ENCODE measurements at regions not wholly inside any gene's neighbourhood (a gene's known extent, or its start where the extent isn't known, plus 50 kb on each side); places are given as distances from the start of the nearest gene placed in this dataset.

DNA sequence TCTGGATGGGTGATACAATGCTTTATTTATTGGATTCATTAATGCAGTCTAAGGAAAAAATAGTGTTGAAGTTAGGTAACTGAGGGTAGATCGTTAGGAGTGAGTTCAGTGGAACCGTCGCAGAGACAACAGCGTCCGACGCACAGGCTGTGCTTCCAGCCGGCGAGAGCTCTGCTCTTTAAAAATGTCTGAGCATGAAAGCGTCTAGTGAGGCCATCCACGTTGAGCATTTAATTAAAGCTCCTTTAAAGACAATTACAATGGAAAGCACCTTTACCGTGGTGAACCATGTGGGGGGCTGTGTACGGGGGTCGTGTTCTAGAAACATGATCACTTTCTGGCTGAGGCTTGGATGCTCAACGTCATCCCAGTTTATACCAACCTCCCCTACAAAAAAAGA is 822.7 kb downstream of the GALR1 start:
- TF ChIP-seq CTCF (IDR thresholded peaks at IDR 0.05; ENCODE audit: low read depth, low read length, missing control alignments) = no peak
- H3K4me3 ChIP-seq (ENCODE audit: low read depth, low read length) = no peak overlapping the region
- in situ Hi-C loops (cut with HindIII; ENCODE audit: low sequenced_read_pairs) = no loop called here
- no peak for DNase-seq (ENCODE audit: low read depth)

DNA sequence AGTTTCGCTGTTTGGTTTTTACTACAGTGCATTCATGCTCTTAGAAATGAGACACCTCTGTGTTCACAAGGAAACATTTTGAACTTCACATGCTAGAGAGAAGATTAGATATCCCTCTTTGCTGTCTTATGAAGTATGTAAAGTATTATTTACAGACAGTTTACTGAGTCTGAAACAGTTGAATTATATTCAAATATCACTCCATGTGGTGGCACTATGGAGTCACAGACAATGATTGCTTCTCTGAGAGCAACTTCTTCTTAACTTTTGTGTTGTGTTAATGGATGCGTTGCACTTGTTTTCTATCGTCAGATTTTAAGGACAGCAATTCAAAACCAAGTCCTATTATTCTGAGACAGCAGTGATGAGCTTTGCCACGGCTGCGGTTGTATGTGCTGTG is 823.6 kb downstream of the GALR1 start:
- no peak overlapping the region for H3K4me3 ChIP-seq (ENCODE audit: low read depth, low read length)
- TF ChIP-seq CTCF (IDR thresholded peaks at IDR 0.05; ENCODE audit: low read depth, low read length, missing control alignments) = no peak
- in situ Hi-C loops (cut with HindIII; ENCODE audit: low sequenced_read_pairs) = no loop called here
- DNase-seq (ENCODE audit: low read depth) = no peak

DNA sequence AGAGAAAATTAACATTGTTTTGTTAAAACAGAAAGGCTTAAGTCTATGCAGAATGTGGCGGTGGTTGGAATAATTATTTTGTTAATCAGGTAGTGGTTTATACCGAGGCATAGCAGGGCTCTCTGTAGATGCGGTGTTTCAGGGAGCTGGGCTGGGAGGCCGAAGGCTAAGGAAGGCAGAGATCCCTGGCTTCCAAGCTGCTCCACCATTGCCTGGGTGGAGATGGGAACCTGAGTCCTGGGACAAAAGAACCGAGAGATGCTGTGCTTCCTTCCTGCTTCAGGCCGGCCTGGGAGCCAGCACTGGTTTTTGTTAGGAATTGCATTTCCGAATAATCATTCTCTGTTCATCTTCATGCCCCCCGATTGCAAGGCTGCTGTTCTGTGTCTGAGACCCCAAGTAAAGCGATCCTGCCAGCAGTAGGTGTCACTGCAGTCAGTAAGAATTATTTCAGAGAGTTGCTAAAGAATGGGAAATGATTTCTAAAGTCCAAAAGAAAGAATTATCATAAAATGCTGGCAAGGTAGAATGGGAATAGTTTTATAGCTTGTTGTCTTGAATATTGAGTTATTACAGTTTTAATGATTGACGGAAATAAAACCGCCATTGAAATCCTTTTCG is 824.9 kb downstream of the GALR1 start:
- in situ Hi-C loops (cut with HindIII; ENCODE audit: low sequenced_read_pairs) = no loop called here
- H3K4me3 ChIP-seq (ENCODE audit: low read depth, low read length) = no peak overlapping the region
- DNase-seq (ENCODE audit: low read depth) = no peak
- TF ChIP-seq CTCF (IDR thresholded peaks at IDR 0.05; ENCODE audit: low read depth, low read length, missing control alignments) = no peak

- no peak for TF ChIP-seq CTCF (IDR thresholded peaks at IDR 0.05; ENCODE audit: low read depth, low read length, missing control alignments)
These were observed 830.4 kb downstream of the GALR1 start for GRCh38 chr18:78080081-78080480.

DNA sequence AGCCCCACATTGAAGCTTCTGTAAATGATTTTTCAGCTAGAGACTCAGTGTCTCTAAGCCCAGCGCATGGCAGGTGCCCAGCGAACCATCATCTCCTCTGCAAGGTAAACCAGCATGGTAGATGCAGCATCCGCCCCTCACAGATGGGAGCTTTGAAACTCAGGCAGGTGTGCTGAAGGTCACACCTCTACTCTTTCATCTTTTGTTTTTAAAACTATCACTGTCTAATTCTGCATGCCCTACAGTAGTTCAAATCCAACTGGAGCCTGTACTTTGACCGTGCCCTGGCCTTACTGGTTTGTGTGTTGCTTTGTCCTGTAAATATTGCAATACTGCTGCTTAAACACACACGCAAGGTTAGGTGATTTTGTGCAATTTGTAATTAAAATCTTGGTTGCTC is 831.1 kb downstream of the GALR1 start:
- no peak for TF ChIP-seq CTCF (IDR thresholded peaks at IDR 0.05; ENCODE audit: low read depth, low read length, missing control alignments)
- no peak for DNase-seq (ENCODE audit: low read depth)
- H3K4me3 ChIP-seq (ENCODE audit: low read depth, low read length) = no peak overlapping the region
- in situ Hi-C loops (cut with HindIII; ENCODE audit: low sequenced_read_pairs) = no loop called here

More at GRCh38 chr18:78080081-78080480, 830.4 kb downstream of the GALR1 start:
- no peak overlapping the region for H3K4me3 ChIP-seq (ENCODE audit: low read depth, low read length)
- in situ Hi-C loops (cut with HindIII; ENCODE audit: low sequenced_read_pairs) = no loop called here
- DNase-seq (ENCODE audit: low read depth) = no peak

GRCh38 chr18:78082816-78083215 is 833.2 kb downstream of the GALR1 start:
- H3K4me3 ChIP-seq (ENCODE audit: low read depth, low read length) = no peak overlapping the region
- in situ Hi-C loops (cut with HindIII; ENCODE audit: low sequenced_read_pairs) = no loop called here
- no peak for TF ChIP-seq CTCF (IDR thresholded peaks at IDR 0.05; ENCODE audit: low read depth, low read length, missing control alignments)
- DNase-seq (ENCODE audit: low read depth) = no peak

All from astrocyte of the cerebellum (primary cell).